ENCODE measurements at regions not wholly inside any gene's neighbourhood (a gene's known extent, or its start where the extent isn't known, plus 50 kb on each side); places are given as distances from the start of the nearest gene placed in this dataset.

DNA sequence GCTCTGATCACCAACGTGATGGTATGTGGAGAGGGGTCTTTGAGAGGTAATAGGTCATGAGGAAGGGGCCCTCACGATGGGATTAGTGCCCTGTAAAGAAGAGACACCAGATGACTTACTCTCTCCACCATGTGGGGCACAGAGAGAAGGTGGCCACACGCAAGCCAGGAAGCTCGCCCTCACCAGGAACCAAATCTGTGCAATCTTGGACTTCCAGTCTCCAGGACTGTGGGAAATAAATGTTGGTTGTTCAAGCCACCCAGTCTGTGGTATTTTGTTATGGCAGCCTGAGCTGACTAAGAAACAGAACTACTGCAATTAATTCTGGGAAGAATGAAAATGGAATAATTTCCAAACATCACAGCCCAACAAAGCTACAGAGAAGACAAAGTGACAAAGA, 117.5 kb downstream of the SNX19 start:
- Histone ChIP-seq H3K36me3 (no peaks in the 10 kb centered on the region), H3K9me3 (no peaks in the 10 kb centered on the region), H3K27me3 (no peaks in the 10 kb centered on the region), H3K4me3 (no peak overlapping the region), H3K27ac (no peak overlapping the region), H3K4me1 (no peaks in the 10 kb centered on the region)
- ATAC-seq (no peak), FAIRE-seq (no peak), DNase-seq (no peak)
- TF ChIP-seq CTCF (IDR thresholded peaks at IDR 0.05), result no peak
- WGBS, 2 donors, result 55 to 79% methylated on average over 4 of the region's 4 CpGs
- intact Hi-C loops (cut with DNase I), result no loop called here

DNA sequence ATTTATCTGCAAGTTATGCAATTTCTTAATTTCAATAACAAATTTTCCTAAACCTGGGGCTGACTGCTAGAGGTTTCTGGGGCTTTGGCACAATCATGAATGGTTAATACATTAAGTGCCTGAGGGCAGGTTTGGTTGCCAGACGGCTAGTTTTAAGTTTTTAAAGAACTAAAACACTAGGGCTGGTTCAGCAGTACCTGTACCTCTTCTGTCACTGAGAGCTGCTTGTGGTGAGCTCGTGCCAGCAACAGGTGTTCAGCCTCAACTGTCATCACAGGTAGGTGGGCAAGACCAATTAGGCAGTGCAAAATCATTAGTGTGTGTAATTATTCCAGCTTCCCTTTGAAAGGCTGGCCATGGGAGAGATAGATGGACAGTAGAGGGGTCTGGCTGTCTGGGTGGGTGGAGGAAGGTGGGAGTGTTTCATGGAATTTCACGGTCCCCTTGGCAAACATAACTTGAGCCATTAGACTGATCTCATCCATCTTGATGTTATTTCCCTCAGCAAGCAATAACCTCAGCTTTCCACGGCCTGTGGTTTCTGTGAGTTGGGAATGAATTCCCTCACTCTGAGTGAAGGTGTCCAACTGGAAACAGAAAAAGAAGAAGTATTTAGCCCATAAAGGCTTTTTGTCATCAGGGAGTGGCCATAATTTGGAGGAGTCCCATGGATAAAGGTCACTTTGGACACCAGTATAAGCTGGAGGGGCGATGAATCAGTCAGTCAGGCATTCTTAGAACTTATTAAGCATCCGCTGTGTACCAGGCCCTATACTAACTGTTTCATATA, 114.8 kb downstream of the SNX19 start:
- DNase-seq (no peak), FAIRE-seq (no peak), ATAC-seq (no peak)
- H3K36me3 ChIP-seq, result no peaks in the 10 kb centered on the region
- intact Hi-C loops (cut with DNase I), result no loop called here
- no peak for TF ChIP-seq CTCF (IDR thresholded peaks at IDR 0.05)
- H3K4me1 ChIP-seq, result no peaks in the 10 kb centered on the region
- no peaks in the 10 kb centered on the region for H3K9me3 ChIP-seq
- H3K27ac ChIP-seq, result no peak overlapping the region
- 74 to 75% methylated on average over 6 of the region's 6 CpGs for WGBS, 2 donors
- no peaks in the 10 kb centered on the region for H3K27me3 ChIP-seq
- H3K4me3 ChIP-seq, result no peak overlapping the region

- no peak for ATAC-seq
- no peaks in the 10 kb centered on the region for H3K4me1 ChIP-seq
- TF ChIP-seq CTCF (IDR thresholded peaks at IDR 0.05), result no peak
- no peak overlapping the region for H3K4me3 ChIP-seq
- H3K36me3 ChIP-seq, result no peaks in the 10 kb centered on the region
- intact Hi-C loops (cut with DNase I), result no loop called here
- 72 to 73% methylated on average over 2 of the region's 2 CpGs for whole genome bisulfite sequencing, 2 donors
- FAIRE-seq, result no peak
- H3K9me3 ChIP-seq, result no peaks in the 10 kb centered on the region
- DNase-seq, result no peak
- no peaks in the 10 kb centered on the region for H3K27me3 ChIP-seq
- H3K27ac ChIP-seq, result no peak overlapping the region
Observed at GRCh38 chr11:130802567-130802966, 113.7 kb downstream of the SNX19 start.

DNA sequence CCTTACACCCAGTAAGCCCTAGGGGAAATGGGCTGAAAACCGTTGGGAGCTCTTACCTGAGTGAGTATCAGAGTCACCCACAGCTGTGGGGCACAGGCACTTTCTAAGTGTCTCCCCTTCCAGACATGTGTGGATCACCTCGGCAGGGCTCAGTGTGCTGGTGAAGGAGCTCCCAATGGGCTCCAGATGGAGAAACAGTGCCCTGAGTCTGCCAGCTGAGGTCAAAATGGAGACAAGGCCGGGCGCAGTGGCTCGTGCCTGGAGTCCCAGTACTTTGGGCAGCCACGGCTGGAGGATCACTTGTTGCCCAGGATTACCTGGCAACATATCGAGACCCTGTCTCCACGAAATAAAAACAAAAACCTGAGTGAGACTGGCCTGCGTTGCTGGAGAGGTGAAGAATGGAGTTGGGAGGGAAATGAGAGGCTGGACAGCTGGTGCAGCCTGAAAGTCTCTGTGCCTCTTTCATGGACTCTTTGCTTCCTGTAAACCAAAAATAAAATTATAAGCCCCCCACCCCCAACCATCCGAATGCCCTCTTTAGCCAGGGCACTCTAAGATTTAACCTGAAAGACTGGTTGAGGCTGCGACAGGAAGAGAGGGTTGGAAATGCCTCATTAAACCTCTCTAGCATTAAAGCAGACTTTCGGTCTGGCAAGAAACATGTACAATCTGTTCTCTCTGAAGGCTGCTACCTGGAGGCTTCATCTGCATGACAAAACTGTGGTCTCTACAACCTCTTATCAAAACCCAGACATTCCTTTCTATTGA, 111.8 kb downstream of the SNX19 start:
- FAIRE-seq, result no peak
- intact Hi-C loops (cut with DNase I), result no loop called here
- Histone ChIP-seq H3K9me3 (no peaks in the 10 kb centered on the region), H3K4me1 (no peaks in the 10 kb centered on the region), H3K36me3 (no peaks in the 10 kb centered on the region), H3K27me3 (no peaks in the 10 kb centered on the region), H3K4me3 (no peak overlapping the region), H3K27ac (no peak overlapping the region)
- WGBS, 2 donors, result 77 to 82% methylated on average over 12 of the region's 12 CpGs
- no peak for TF ChIP-seq CTCF (IDR thresholded peaks at IDR 0.05)
- DNase-seq, result no peak
- ATAC-seq, result no peak

- Histone ChIP-seq H3K27me3 (no peaks in the 10 kb centered on the region), H3K9me3 (no peaks in the 10 kb centered on the region), H3K4me3 (no peak overlapping the region), H3K4me1 (no peaks in the 10 kb centered on the region), H3K27ac (no peak overlapping the region), H3K36me3 (no peaks in the 10 kb centered on the region)
- no peak for TF ChIP-seq CTCF (IDR thresholded peaks at IDR 0.05)
- 38 to 39% methylated on average over 3 of the region's 3 CpGs for WGBS, 2 donors
- DNase-seq, result no peak
- ATAC-seq, result no peak
- intact Hi-C loops (cut with DNase I), result no loop called here
- FAIRE-seq, result no peak
Observed at GRCh38 chr11:130806746-130807145, 109.5 kb downstream of the SNX19 start.
